ENCODE measurements at regions not wholly inside any gene's neighbourhood (a gene's known extent, or its start where the extent isn't known, plus 50 kb on each side); places are given as distances from the start of the nearest gene placed in this dataset.

GRCh38 chr11:116513894-116514293 is 258.9 kb downstream of the BUD13 start:
- no peak for DNase-seq (ENCODE audit: low read depth)
- no peak overlapping the region for H3K4me3 ChIP-seq (ENCODE audit: low read length)
- TF ChIP-seq CTCF (conservative IDR thresholded peaks at IDR 0.05; ENCODE audit: low read depth, low read length): peak; percentile 27

GRCh38 chr11:116513278-116513823 is 259.4 kb downstream of the BUD13 start:
- TF ChIP-seq CTCF (conservative IDR thresholded peaks at IDR 0.05; ENCODE audit: low read depth, low read length): no peak
- DNase-seq (ENCODE audit: low read depth): no peak
- H3K4me3 ChIP-seq (ENCODE audit: low read length): no peak overlapping the region

GRCh38 chr11:116512841-116513240 is 259.9 kb downstream of the BUD13 start:
- DNase-seq (ENCODE audit: low read depth): no peak
- no peak for TF ChIP-seq CTCF (conservative IDR thresholded peaks at IDR 0.05; ENCODE audit: low read depth, low read length)
- H3K4me3 ChIP-seq (ENCODE audit: low read length): no peak overlapping the region

DNA sequence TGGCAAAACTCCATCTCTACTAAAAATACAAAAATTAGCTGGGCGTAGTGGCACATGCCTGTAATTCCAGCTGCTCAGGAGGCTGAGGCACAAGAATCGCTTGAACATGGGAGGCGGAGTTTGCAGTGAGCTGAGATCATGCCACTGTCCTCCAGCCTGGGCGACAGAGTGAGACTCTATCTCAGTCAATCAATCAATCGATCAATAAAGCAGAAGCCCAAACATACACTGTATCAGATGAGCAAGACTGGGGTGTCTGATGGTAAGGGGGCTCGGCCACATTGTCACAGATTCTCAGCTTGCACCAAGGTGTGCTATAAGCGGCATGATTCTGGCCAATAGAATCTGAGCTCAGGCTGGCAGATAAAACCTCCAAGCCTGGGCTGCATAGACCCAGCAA is 261.1 kb downstream of the BUD13 start:
- H3K4me3 ChIP-seq (ENCODE audit: low read length): no peak overlapping the region
- TF ChIP-seq CTCF (conservative IDR thresholded peaks at IDR 0.05; ENCODE audit: low read depth, low read length): no peak
- no peak for DNase-seq (ENCODE audit: low read depth)

GRCh38 chr11:116510886-116511650 is 261.7 kb downstream of the BUD13 start:
- no peak for DNase-seq (ENCODE audit: low read depth)
- no peak for TF ChIP-seq CTCF (conservative IDR thresholded peaks at IDR 0.05; ENCODE audit: low read depth, low read length)
- no peak overlapping the region for H3K4me3 ChIP-seq (ENCODE audit: low read length)

GRCh38 chr11:116510166-116510565 is 262.6 kb downstream of the BUD13 start:
- no peak for TF ChIP-seq CTCF (conservative IDR thresholded peaks at IDR 0.05; ENCODE audit: low read depth, low read length)
- no peak overlapping the region for H3K4me3 ChIP-seq (ENCODE audit: low read length)
- no peak for DNase-seq (ENCODE audit: low read depth)

DNA sequence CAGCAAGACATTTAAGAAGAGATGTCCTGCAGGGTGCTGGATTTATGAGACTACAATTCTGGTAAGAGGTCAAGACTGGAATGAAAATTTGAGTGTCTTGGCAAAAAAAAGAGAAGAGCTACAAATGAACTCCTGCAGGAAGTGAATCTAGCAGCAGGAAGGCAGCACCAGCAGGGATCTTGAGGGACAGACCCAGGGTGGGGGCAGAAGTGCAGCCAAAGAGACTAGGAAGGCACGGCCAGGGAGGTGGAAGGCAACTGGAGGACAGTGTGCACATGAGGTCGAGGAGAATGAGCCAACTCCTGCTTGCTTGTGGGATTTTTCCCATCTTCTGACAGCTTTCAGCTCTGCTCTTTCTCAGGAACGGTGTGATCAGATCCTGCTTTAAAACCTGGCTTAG is 263.2 kb downstream of the BUD13 start:
- DNase-seq (ENCODE audit: low read depth): no peak
- no peak overlapping the region for H3K4me3 ChIP-seq (ENCODE audit: low read length)
- no peak for TF ChIP-seq CTCF (conservative IDR thresholded peaks at IDR 0.05; ENCODE audit: low read depth, low read length)

Measured in retinal pigment epithelial cell (primary cell).